Central memory CD8-positive, alpha-beta T cell (primary cell): ENCODE measurements at regions not wholly inside any gene's neighbourhood (a gene's known extent, or its start where the extent isn't known, plus 50 kb on each side); places are given as distances from the start of the nearest gene placed in this dataset.

Experiments used
- ATAC-seq: fragments of 150-1000 bp; cut with Tn5 transposase; replicated peaks from 2 replicates; pipeline ENCODE4 v1.10.0; 2022; ENCODE audit warnings: mild to moderate bottlenecking, moderate FRiP score, moderate number of reproducible peaks; ENCODE audit not compliant: poor library complexity, severe bottlenecking; ENCODE audit errors: extremely low read depth
- DNase-seq, 2 donors: peaks; one replicate each; pipeline ENCODE4 v3.0.0; 2021; ENCODE audit warnings: low spot score in 2 of 2
- H3K27ac Mint-ChIP-seq: one replicate; pipeline ENCODE4 v1.8.0; 2022; ENCODE audit warnings: low read depth, mild to moderate bottlenecking, moderate library complexity, mixed read lengths
- H3K27me3 Mint-ChIP-seq: one replicate; pipeline ENCODE4 v1.8.0; 2022; ENCODE audit warnings: mixed read lengths
- H3K36me3 Mint-ChIP-seq: one replicate; pipeline ENCODE4 v1.8.0; 2022; ENCODE audit warnings: mild to moderate bottlenecking, moderate library complexity, mixed read lengths; ENCODE audit not compliant: insufficient read depth
- H3K4me1 Mint-ChIP-seq: one replicate; pipeline ENCODE4 v1.8.0; 2022; ENCODE audit warnings: mixed read lengths
- H3K4me3 Mint-ChIP-seq: one replicate; pipeline ENCODE4 v1.8.0; 2022; ENCODE audit warnings: mild to moderate bottlenecking, moderate library complexity, mixed read lengths
- H3K9me3 Mint-ChIP-seq: one replicate; pipeline ENCODE4 v1.8.0; 2022; ENCODE audit warnings: mixed read lengths

- DNase-seq: no peak
- no peaks in the 10 kb centered on the region for H3K36me3 Mint-ChIP-seq
- no peak for ATAC-seq
- H3K27me3 Mint-ChIP-seq: no peaks in the 10 kb centered on the region
- H3K4me1 Mint-ChIP-seq: no peaks in the 10 kb centered on the region
- no peaks in the 10 kb centered on the region for H3K9me3 Mint-ChIP-seq
- H3K27ac Mint-ChIP-seq: no peak overlapping the region
- no peak overlapping the region for H3K4me3 Mint-ChIP-seq
These were observed 154.0 kb upstream of the RASGEF1B start for GRCh38 chr4:81625422-81626417.

GRCh38 chr4:81623434-81623833 lies 151.7 kb upstream of the RASGEF1B start:
- Mint-ChIP-seq H3K4me3 (no peak overlapping the region), H3K27ac (no peak overlapping the region), H3K4me1 (no peaks in the 10 kb centered on the region), H3K36me3 (no peaks in the 10 kb centered on the region), H3K9me3 (no peaks in the 10 kb centered on the region), H3K27me3 (no peaks in the 10 kb centered on the region)
- ATAC-seq: no peak
- DNase-seq: no peak

GRCh38 chr4:81622474-81623184 lies 150.9 kb upstream of the RASGEF1B start:
- Mint-ChIP-seq H3K4me1 (no peaks in the 10 kb centered on the region), H3K9me3 (no peaks in the 10 kb centered on the region), H3K4me3 (no peak overlapping the region), H3K27ac (no peak overlapping the region), H3K27me3 (no peaks in the 10 kb centered on the region), H3K36me3 (no peaks in the 10 kb centered on the region)
- ATAC-seq: no peak
- DNase-seq: no peak

GRCh38 chr4:81622028-81622427 lies 150.3 kb upstream of the RASGEF1B start:
- H3K4me1 Mint-ChIP-seq: no peaks in the 10 kb centered on the region

GRCh38 chr4:81621490-81621889 lies 149.8 kb upstream of the RASGEF1B start:
- ATAC-seq (no peak), DNase-seq (no peak)
- Mint-ChIP-seq H3K9me3 (no peaks in the 10 kb centered on the region), H3K4me3 (no peak overlapping the region), H3K4me1 (no peaks in the 10 kb centered on the region), H3K27me3 (no peaks in the 10 kb centered on the region), H3K36me3 (no peaks in the 10 kb centered on the region), H3K27ac (no peak overlapping the region)

More at GRCh38 chr4:81622028-81622427, 150.3 kb upstream of the RASGEF1B start:
- no peak for DNase-seq
- Mint-ChIP-seq H3K9me3 (no peaks in the 10 kb centered on the region), H3K27ac (no peak overlapping the region), H3K27me3 (no peaks in the 10 kb centered on the region), H3K36me3 (no peaks in the 10 kb centered on the region), H3K4me3 (no peak overlapping the region)
- ATAC-seq: no peak

GRCh38 chr4:81620442-81620841 lies 148.7 kb upstream of the RASGEF1B start:
- H3K4me1 Mint-ChIP-seq: no peaks in the 10 kb centered on the region
- no peaks in the 10 kb centered on the region for H3K36me3 Mint-ChIP-seq
- ATAC-seq: no peak
- H3K27ac Mint-ChIP-seq: no peak overlapping the region
- no peak overlapping the region for H3K4me3 Mint-ChIP-seq
- H3K9me3 Mint-ChIP-seq: no peaks in the 10 kb centered on the region
- no peak for DNase-seq
- H3K27me3 Mint-ChIP-seq: no peaks in the 10 kb centered on the region

GRCh38 chr4:81617545-81617944 lies 145.8 kb upstream of the RASGEF1B start:
- Mint-ChIP-seq H3K4me3 (no peak overlapping the region), H3K27ac (no peak overlapping the region)
- no peak for ATAC-seq

GRCh38 chr4:81611221-81611620 lies 139.5 kb upstream of the RASGEF1B start:
- Mint-ChIP-seq H3K4me1 (no peaks in the 10 kb centered on the region), H3K4me3 (no peak overlapping the region), H3K36me3 (no peaks in the 10 kb centered on the region), H3K27ac (no peak overlapping the region), H3K27me3 (no peaks in the 10 kb centered on the region), H3K9me3 (no peaks in the 10 kb centered on the region)
- ATAC-seq: no peak
- DNase-seq: no peak

More at GRCh38 chr4:81617545-81617944, 145.8 kb upstream of the RASGEF1B start:
- Mint-ChIP-seq H3K4me1 (no peaks in the 10 kb centered on the region), H3K27me3 (no peaks in the 10 kb centered on the region), H3K36me3 (no peaks in the 10 kb centered on the region), H3K9me3 (no peaks in the 10 kb centered on the region)
- DNase-seq: no peak

- ATAC-seq: no peak
- no peaks in the 10 kb centered on the region for H3K4me1 Mint-ChIP-seq
- H3K27ac Mint-ChIP-seq: no peak overlapping the region
- H3K36me3 Mint-ChIP-seq: no peaks in the 10 kb centered on the region
- no peak overlapping the region for H3K4me3 Mint-ChIP-seq
- DNase-seq: no peak
- H3K27me3 Mint-ChIP-seq: no peaks in the 10 kb centered on the region
- no peaks in the 10 kb centered on the region for H3K9me3 Mint-ChIP-seq
These were observed 138.1 kb upstream of the RASGEF1B start for GRCh38 chr4:81609844-81610243.

- H3K27ac Mint-ChIP-seq: no peak overlapping the region
- H3K36me3 Mint-ChIP-seq: no peaks in the 10 kb centered on the region
- H3K4me3 Mint-ChIP-seq: no peak overlapping the region
- no peak for DNase-seq
- no peaks in the 10 kb centered on the region for H3K4me1 Mint-ChIP-seq
- ATAC-seq: no peak
- no peaks in the 10 kb centered on the region for H3K9me3 Mint-ChIP-seq
- no peaks in the 10 kb centered on the region for H3K27me3 Mint-ChIP-seq
These were observed 136.2 kb upstream of the RASGEF1B start for GRCh38 chr4:81607950-81608349.

GRCh38 chr4:81606801-81607501 lies 135.2 kb upstream of the RASGEF1B start:
- H3K9me3 Mint-ChIP-seq: no peaks in the 10 kb centered on the region
- no peak overlapping the region for H3K27ac Mint-ChIP-seq
- H3K4me1 Mint-ChIP-seq: no peaks in the 10 kb centered on the region
- H3K36me3 Mint-ChIP-seq: no peaks in the 10 kb centered on the region
- no peaks in the 10 kb centered on the region for H3K27me3 Mint-ChIP-seq
- ATAC-seq (no peak), DNase-seq (no peak)
- H3K4me3 Mint-ChIP-seq: no peak overlapping the region

GRCh38 chr4:81606166-81606565 lies 134.5 kb upstream of the RASGEF1B start:
- DNase-seq: no peak
- peaks cover 4% of the 10 kb centered on the region for H3K27me3 Mint-ChIP-seq
- no peaks in the 10 kb centered on the region for H3K4me1 Mint-ChIP-seq
- H3K9me3 Mint-ChIP-seq: no peaks in the 10 kb centered on the region
- H3K36me3 Mint-ChIP-seq: no peaks in the 10 kb centered on the region
- no peak overlapping the region for H3K4me3 Mint-ChIP-seq
- ATAC-seq: no peak
- H3K27ac Mint-ChIP-seq: no peak overlapping the region
